ENCODE measurements at regions not wholly inside any gene's neighbourhood (a gene's known extent, or its start where the extent isn't known, plus 50 kb on each side); places are given as distances from the start of the nearest gene placed in this dataset.
A peak's percentile ranks its signal among the peaks of the same experiment; 100 is the strongest.

DNA sequence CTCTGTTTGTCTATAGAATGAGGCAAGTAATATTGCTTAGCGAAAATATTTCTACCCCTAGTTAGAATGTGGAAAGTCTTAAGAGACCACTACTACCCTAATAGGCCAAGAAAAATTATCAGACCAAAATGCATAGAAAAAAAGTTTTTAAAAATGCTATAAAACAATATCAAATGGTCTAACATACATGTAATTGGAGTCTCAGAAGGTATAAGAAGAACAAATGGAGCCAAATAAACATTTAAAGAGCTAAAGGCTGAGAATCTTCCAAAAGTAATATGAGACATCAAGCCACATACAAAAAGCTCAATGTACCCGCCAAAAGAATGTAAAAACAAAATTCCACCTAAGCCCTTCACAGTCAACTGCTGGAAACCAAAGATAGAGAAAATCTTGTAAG lies 133.5 kb upstream of the GADL1 start:
- no peak overlapping the region for H3K27ac ChIP-seq (ENCODE audit: insufficient read depth in 1 of 2, low read depth in 1 of 2, low read length in 2 of 2, poor library complexity in 1 of 2, severe bottlenecking in 2 of 2)
- POLR2A ChIA-PET = no interaction called here
- CTCF ChIA-PET = no interaction called here
- peaks cover 3 to 14% (median 4%) of the 10 kb centered on the region in 5 experiments for H3K9me3 ChIP-seq (ENCODE audit: control extremely low read depth in 1 of 5, control insufficient read depth in 4 of 5, insufficient read depth in 2 of 5, low read depth in 1 of 5, low read length in 4 of 5)
- no peak overlapping the region for H3K4me3 ChIP-seq (ENCODE audit: control insufficient read depth in 1 of 7, extremely low read depth in 1 of 7, insufficient read depth in 4 of 7, low read depth in 2 of 7, low read length in 6 of 7)
- WGBS (ENCODE audit: insufficient coverage) = no CpG with 5 or more reads among the region's 2 CpGs
- no peaks in the 10 kb centered on the region for H3K36me3 ChIP-seq (ENCODE audit: control insufficient read depth in 4 of 4, insufficient read depth in 4 of 4, low read length in 3 of 4)
- H3K27me3 ChIP-seq (replicated peaks in 2 of 5; ENCODE audit: control insufficient read depth in 4 of 5, insufficient read depth in 5 of 5, low read length in 4 of 5) = no peaks in the 10 kb centered on the region
- DNase-seq = peak in 1 of 3 donors; percentile 19
- peaks cover 0 to 3% (median under 1%) of the 10 kb centered on the region in 4 experiments for H3K4me1 ChIP-seq (ENCODE audit: control extremely low read depth in 1 of 4, control insufficient read depth in 4 of 4, insufficient read depth in 4 of 4, low read length in 3 of 4)

DNA sequence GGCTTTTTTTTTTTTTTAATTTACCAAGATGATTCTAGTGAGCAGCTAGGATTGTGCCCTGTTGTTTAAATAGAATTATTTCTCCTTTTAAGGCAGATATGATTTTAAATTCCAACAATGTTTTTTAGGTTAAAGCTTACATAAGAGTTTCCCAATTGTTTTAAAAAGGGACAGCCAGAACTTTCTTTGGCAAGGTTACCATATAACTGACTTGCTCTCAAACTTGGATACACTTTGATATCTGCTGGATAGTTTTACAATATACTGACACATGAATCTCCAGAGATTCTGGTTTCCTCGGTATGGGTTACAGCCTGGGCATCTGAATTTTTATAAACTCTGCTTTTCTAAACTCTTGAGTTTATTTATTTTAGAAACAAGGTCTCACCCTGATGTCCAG lies 134.3 kb upstream of the GADL1 start:
- ChIA-PET POLR2A (no interaction called here), CTCF (interaction anchor here (0.7 to 1.0 kb wide), 2 partner anchors 11 to 17 kb away, joined by 3 read pairs; no protein-coding TSS in a partner anchor)
- Histone ChIP-seq H3K4me3 (ENCODE audit: control insufficient read depth in 1 of 7, extremely low read depth in 1 of 7, insufficient read depth in 4 of 7, low read depth in 2 of 7, low read length in 6 of 7) (no peak overlapping the region), H3K27me3 (replicated peaks in 2 of 5; ENCODE audit: control insufficient read depth in 4 of 5, insufficient read depth in 5 of 5, low read length in 4 of 5) (no peaks in the 10 kb centered on the region), H3K9me3 (ENCODE audit: control extremely low read depth in 1 of 5, control insufficient read depth in 4 of 5, insufficient read depth in 2 of 5, low read depth in 1 of 5, low read length in 4 of 5) (peaks cover 3 to 14% (median 4%) of the 10 kb centered on the region in 5 experiments), H3K27ac (ENCODE audit: insufficient read depth in 1 of 2, low read depth in 1 of 2, low read length in 2 of 2, poor library complexity in 1 of 2, severe bottlenecking in 2 of 2) (no peak overlapping the region), H3K4me1 (ENCODE audit: control extremely low read depth in 1 of 4, control insufficient read depth in 4 of 4, insufficient read depth in 4 of 4, low read length in 3 of 4) (peaks cover 0 to 3% (median under 1%) of the 10 kb centered on the region in 4 experiments), H3K36me3 (ENCODE audit: control insufficient read depth in 4 of 4, insufficient read depth in 4 of 4, low read length in 3 of 4) (no peaks in the 10 kb centered on the region)
- no peak for DNase-seq
- WGBS (ENCODE audit: insufficient coverage) = no CpG with 5 or more reads among the region's 1 CpG

DNA sequence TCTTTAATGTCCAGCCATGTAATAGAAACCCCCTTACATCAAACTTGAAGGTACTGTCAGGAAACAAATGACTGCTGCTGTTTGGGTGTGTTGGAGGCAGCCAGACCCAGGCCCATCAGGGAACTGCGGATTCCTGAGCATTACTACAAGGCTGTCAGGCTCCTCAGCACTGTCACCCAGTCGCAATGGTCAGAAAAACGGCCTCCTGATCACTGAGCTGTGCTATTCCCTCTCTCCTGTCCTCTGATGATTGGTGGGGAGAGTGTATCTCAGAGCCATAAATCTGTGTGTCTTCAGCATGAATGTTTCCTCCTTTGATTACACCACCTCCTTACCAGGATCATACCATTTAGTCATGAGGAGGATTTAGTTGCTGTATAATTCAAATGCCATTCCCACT lies 135.2 kb upstream of the GADL1 start:
- H3K36me3 ChIP-seq (ENCODE audit: control insufficient read depth in 4 of 4, insufficient read depth in 4 of 4, low read length in 3 of 4) = no peaks in the 10 kb centered on the region
- peaks cover 0 to 3% (median under 1%) of the 10 kb centered on the region in 4 experiments for H3K4me1 ChIP-seq (ENCODE audit: control extremely low read depth in 1 of 4, control insufficient read depth in 4 of 4, insufficient read depth in 4 of 4, low read length in 3 of 4)
- H3K27me3 ChIP-seq (replicated peaks in 2 of 5; ENCODE audit: control insufficient read depth in 4 of 5, insufficient read depth in 5 of 5, low read length in 4 of 5) = no peaks in the 10 kb centered on the region
- no peak overlapping the region for H3K4me3 ChIP-seq (ENCODE audit: control insufficient read depth in 1 of 7, extremely low read depth in 1 of 7, insufficient read depth in 4 of 7, low read depth in 2 of 7, low read length in 6 of 7)
- POLR2A ChIA-PET = no interaction called here
- WGBS (ENCODE audit: insufficient coverage) = 100% methylated on average over 1 of the region's 3 CpGs
- peaks cover 3 to 14% (median 4%) of the 10 kb centered on the region in 5 experiments for H3K9me3 ChIP-seq (ENCODE audit: control extremely low read depth in 1 of 5, control insufficient read depth in 4 of 5, insufficient read depth in 2 of 5, low read depth in 1 of 5, low read length in 4 of 5)
- DNase-seq = no peak
- H3K27ac ChIP-seq (ENCODE audit: insufficient read depth in 1 of 2, low read depth in 1 of 2, low read length in 2 of 2, poor library complexity in 1 of 2, severe bottlenecking in 2 of 2) = no peak overlapping the region
- CTCF ChIA-PET = no interaction called here

DNA sequence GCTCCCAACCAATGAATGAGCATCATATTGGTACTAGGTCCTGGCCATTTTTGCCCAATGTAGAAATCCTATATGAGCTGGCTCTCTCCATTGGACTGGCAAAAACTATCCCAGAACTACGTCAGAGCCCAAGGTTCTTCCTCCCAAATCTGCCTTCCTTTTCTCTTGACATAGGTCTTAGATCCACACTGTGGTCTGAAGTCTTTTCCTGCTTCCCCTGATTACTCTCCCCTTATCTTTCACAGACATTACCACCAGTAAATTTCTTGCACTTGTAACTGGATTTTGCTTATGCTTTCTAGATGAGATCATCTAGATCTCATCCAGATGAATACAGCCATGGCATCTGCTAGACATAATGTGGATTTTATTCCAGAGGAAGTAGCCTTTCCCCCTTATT lies 141.2 kb upstream of the GADL1 start:
- Histone ChIP-seq H3K36me3 (ENCODE audit: control insufficient read depth in 4 of 4, insufficient read depth in 4 of 4, low read length in 3 of 4) (no peaks in the 10 kb centered on the region), H3K27ac (ENCODE audit: insufficient read depth in 1 of 2, low read depth in 1 of 2, low read length in 2 of 2, poor library complexity in 1 of 2, severe bottlenecking in 2 of 2) (no peak overlapping the region), H3K4me1 (ENCODE audit: control extremely low read depth in 1 of 4, control insufficient read depth in 4 of 4, insufficient read depth in 4 of 4, low read length in 3 of 4) (no peaks in the 10 kb centered on the region), H3K4me3 (ENCODE audit: control insufficient read depth in 1 of 7, extremely low read depth in 1 of 7, insufficient read depth in 4 of 7, low read depth in 2 of 7, low read length in 6 of 7) (no peak overlapping the region), H3K9me3 (ENCODE audit: control extremely low read depth in 1 of 5, control insufficient read depth in 4 of 5, insufficient read depth in 2 of 5, low read depth in 1 of 5, low read length in 4 of 5) (peaks cover 0 to 1% (median 0%) of the 10 kb centered on the region in 5 experiments), H3K27me3 (replicated peaks in 2 of 5; ENCODE audit: control insufficient read depth in 4 of 5, insufficient read depth in 5 of 5, low read length in 4 of 5) (no peaks in the 10 kb centered on the region)
- ChIA-PET CTCF (no interaction called here), POLR2A (no interaction called here)
- 43% methylated on average over 1 of the region's 1 CpG for WGBS (ENCODE audit: insufficient coverage)
- DNase-seq = peak; percentile 21 to 48 (median 29)

DNA sequence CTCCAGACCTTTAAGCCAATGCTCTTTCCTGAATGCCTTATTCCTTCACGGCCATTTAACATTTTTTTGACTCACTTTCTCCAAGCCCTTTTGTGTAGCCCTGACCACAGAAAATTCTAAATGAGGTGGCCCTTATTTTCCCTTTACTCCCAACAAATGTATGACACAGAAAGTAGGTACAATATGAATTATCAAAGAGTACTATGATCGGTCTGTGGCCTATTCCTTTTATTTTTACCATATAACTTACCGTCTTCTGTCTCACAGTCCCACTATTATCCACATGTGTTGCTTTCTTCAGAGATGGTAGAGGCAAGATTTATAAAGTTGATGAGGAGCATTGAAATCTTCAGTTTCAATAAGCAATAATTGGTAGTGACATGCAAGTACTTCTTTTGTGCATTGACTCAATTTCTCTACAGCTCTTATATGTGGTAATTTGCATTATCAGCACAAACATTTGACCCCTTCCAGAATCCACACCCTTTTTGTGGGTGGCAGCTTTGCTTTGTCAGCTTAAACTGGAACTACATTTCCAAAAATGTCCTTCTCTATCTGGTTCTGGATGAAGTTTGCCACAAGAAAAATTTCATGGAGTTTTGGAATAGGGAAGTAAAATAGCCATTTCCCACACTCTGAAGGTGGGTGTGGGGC lies 143.8 kb upstream of the GADL1 start:
- Histone ChIP-seq H3K4me1 (ENCODE audit: control extremely low read depth in 1 of 4, control insufficient read depth in 4 of 4, insufficient read depth in 4 of 4, low read length in 3 of 4) (peaks cover 0 to 14% (median 9%) of the 10 kb centered on the region in 4 experiments), H3K27me3 (replicated peaks in 2 of 5; ENCODE audit: control insufficient read depth in 4 of 5, insufficient read depth in 5 of 5, low read length in 4 of 5) (no peaks in the 10 kb centered on the region), H3K36me3 (ENCODE audit: control insufficient read depth in 4 of 4, insufficient read depth in 4 of 4, low read length in 3 of 4) (no peaks in the 10 kb centered on the region), H3K4me3 (ENCODE audit: control insufficient read depth in 1 of 7, extremely low read depth in 1 of 7, insufficient read depth in 4 of 7, low read depth in 2 of 7, low read length in 6 of 7) (no peak overlapping the region), H3K9me3 (ENCODE audit: control extremely low read depth in 1 of 5, control insufficient read depth in 4 of 5, insufficient read depth in 2 of 5, low read depth in 1 of 5, low read length in 4 of 5) (peaks cover 0 to 10% (median 8%) of the 10 kb centered on the region in 5 experiments), H3K27ac (ENCODE audit: insufficient read depth in 1 of 2, low read depth in 1 of 2, low read length in 2 of 2, poor library complexity in 1 of 2, severe bottlenecking in 2 of 2) (no peak overlapping the region)
- no peak for DNase-seq
- ChIA-PET POLR2A (interaction anchor here (0.6 kb wide), 1 partner anchor 67 kb away, joined by 4 read pairs; no protein-coding TSS in a partner anchor), CTCF (no interaction called here)
- 100% methylated on average over 1 of the region's 3 CpGs for WGBS (ENCODE audit: insufficient coverage)

DNA sequence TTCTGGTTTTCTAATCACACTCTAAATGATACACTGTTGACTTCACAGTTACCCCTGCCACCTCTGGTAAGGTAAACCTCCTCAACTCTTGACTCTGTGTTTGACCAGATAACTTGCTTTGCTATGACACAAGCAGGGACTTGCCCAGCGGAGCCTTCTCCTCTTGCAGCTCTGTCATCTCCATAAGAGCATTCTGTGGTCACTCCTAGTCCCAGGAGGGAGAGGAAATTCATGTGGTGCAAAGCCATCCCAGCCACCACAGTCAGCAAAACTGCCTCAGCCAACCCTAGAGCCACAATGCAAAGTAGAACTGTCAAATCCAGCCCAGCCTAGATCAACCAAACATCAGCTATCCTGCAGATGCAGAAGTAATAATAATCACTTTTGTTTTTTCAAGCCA lies 144.7 kb upstream of the GADL1 start:
- no peak for DNase-seq
- Histone ChIP-seq H3K4me3 (ENCODE audit: control insufficient read depth in 1 of 7, extremely low read depth in 1 of 7, insufficient read depth in 4 of 7, low read depth in 2 of 7, low read length in 6 of 7) (no peak overlapping the region), H3K4me1 (ENCODE audit: control extremely low read depth in 1 of 4, control insufficient read depth in 4 of 4, insufficient read depth in 4 of 4, low read length in 3 of 4) (peaks cover 0 to 14% (median 9%) of the 10 kb centered on the region in 4 experiments), H3K27ac (ENCODE audit: insufficient read depth in 1 of 2, low read depth in 1 of 2, low read length in 2 of 2, poor library complexity in 1 of 2, severe bottlenecking in 2 of 2) (no peak overlapping the region), H3K27me3 (replicated peaks in 2 of 5; ENCODE audit: control insufficient read depth in 4 of 5, insufficient read depth in 5 of 5, low read length in 4 of 5) (no peaks in the 10 kb centered on the region), H3K36me3 (ENCODE audit: control insufficient read depth in 4 of 4, insufficient read depth in 4 of 4, low read length in 3 of 4) (no peaks in the 10 kb centered on the region), H3K9me3 (ENCODE audit: control extremely low read depth in 1 of 5, control insufficient read depth in 4 of 5, insufficient read depth in 2 of 5, low read depth in 1 of 5, low read length in 4 of 5) (peaks cover 3 to 15% (median 8%) of the 10 kb centered on the region in 5 experiments)
- POLR2A ChIA-PET = no interaction called here
- CTCF ChIA-PET = no interaction called here
- WGBS (ENCODE audit: insufficient coverage) = no CpG with 5 or more reads among the region's 1 CpG

DNA sequence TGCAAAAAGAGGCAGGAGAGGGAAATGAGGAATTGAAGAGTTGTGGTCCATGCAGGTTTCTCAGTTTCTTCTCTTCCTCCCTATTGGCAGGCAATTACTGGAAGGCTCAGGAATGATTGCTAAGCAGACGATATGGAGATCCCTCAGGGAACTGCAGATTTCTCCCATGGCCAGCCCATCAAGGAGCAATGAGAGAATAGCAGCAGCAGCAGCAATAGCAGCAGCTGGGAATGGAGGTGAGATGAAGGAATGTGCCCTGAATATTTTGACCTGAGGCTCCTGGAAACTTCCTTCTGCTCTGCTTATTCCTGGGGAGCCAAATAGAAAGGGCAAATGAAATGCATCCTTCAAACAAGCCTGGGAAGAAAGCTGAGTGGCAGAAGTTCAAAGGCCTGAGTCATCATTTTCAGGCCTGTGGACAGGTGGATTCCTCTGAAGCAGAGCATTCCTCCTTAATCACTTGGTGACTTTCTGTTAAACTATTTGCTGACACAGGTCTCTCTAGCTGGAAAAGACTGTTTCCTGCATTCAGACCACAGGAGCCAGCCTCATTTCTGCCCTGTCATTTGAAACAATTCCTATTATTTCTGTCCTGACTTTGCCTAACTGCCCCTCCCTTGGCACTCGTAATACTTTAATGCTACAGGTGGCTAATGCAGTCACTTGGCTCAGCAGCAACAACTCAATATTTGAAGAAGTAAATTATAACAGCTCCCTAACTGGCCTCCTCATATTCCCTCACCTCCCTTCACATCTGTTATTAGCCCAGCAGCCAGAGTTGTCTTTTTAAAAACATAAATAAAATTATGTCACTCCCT lies 146.9 kb upstream of the GADL1 start:
- Histone ChIP-seq H3K27ac (ENCODE audit: insufficient read depth in 1 of 2, low read depth in 1 of 2, low read length in 2 of 2, poor library complexity in 1 of 2, severe bottlenecking in 2 of 2) (no peak overlapping the region), H3K4me1 (ENCODE audit: control extremely low read depth in 1 of 4, control insufficient read depth in 4 of 4, insufficient read depth in 4 of 4, low read length in 3 of 4) (peaks cover 0 to 14% (median 9%) of the 10 kb centered on the region in 4 experiments), H3K9me3 (ENCODE audit: control extremely low read depth in 1 of 5, control insufficient read depth in 4 of 5, insufficient read depth in 2 of 5, low read depth in 1 of 5, low read length in 4 of 5) (peaks cover 3 to 15% (median 7%) of the 10 kb centered on the region in 5 experiments), H3K27me3 (replicated peaks in 2 of 5; ENCODE audit: control insufficient read depth in 4 of 5, insufficient read depth in 5 of 5, low read length in 4 of 5) (no peaks in the 10 kb centered on the region), H3K4me3 (ENCODE audit: control insufficient read depth in 1 of 7, extremely low read depth in 1 of 7, insufficient read depth in 4 of 7, low read depth in 2 of 7, low read length in 6 of 7) (no peak overlapping the region), H3K36me3 (ENCODE audit: control insufficient read depth in 4 of 4, insufficient read depth in 4 of 4, low read length in 3 of 4) (no peaks in the 10 kb centered on the region)
- ChIA-PET POLR2A (no interaction called here), CTCF (interaction anchor here (1.1 kb wide), 1 partner anchor 16 kb away, joined by 3 read pairs; no protein-coding TSS in a partner anchor)
- DNase-seq = peak; percentile 14 to 65 (median 54)
- 0% methylated on average over 1 of the region's 2 CpGs for WGBS (ENCODE audit: insufficient coverage)
